ENCODE measurements at regions not wholly inside any gene's neighbourhood (a gene's known extent, or its start where the extent isn't known, plus 50 kb on each side); places are given as distances from the start of the nearest gene placed in this dataset.

DNA sequence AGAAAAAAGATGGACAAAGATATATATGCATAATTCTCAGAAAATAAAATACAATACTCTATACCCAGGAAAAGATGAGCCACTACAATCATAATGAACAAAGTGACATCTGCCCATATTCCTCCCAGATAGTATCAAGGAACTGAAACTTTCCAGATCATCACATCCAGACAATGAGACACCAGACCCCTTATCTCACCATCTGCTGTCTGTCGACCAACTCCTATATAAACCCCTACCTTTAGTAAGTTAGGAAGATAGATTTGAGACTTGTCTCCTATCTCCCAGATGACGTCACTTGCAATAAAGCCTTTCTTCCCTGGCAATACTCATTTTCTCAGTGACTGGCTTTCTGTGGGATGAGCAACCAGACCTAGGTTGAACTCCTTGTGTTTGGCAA lies 1071.6 kb downstream of the PLOD2 start:
- TF ChIP-seq CTCF (IDR thresholded peaks at IDR 0.05; ENCODE audit: poor library complexity, severe bottlenecking) (no peak), EP300 (conservative IDR thresholded peaks at IDR 0.05; ENCODE audit: poor library complexity, severe bottlenecking) (no peak), TAF1 (IDR thresholded peaks at IDR 0.05; ENCODE audit: low read depth) (no peak), EZH2 (IDR thresholded peaks at IDR 0.05; ENCODE audit: borderline replicate concordance, insufficient read depth, low read length, poor library complexity, severe bottlenecking) (no peak), REST (IDR thresholded peaks at IDR 0.05; ENCODE audit: borderline replicate concordance) (no peak), POLR2AphosphoS5 (IDR thresholded peaks at IDR 0.05) (no peak), MXI1 (conservative IDR thresholded peaks at IDR 0.05; ENCODE audit: poor library complexity, severe bottlenecking) (no peak)
